ENCODE measurements at regions not wholly inside any gene's neighbourhood (a gene's known extent, or its start where the extent isn't known, plus 50 kb on each side); places are given as distances from the start of the nearest gene placed in this dataset.

GRCh38 chr5:108581026-108581425 lies 166.7 kb upstream of the FER start:
- TF ChIP-seq HDGF (IDR thresholded peaks at IDR 0.05; ENCODE audit: borderline replicate concordance) (no peak), CTBP1 (IDR thresholded peaks at IDR 0.05; ENCODE audit: borderline replicate concordance) (no peak), SP1 (IDR thresholded peaks at IDR 0.05) (no peak), PKNOX1 (IDR thresholded peaks at IDR 0.05) (no peak), BHLHE40 (IDR thresholded peaks at IDR 0.05; ENCODE audit: borderline replicate concordance) (no peak), L3MBTL2 (conservative IDR thresholded peaks at IDR 0.05) (no peak)

Measured in HEK293T (cell line).